ENCODE measurements at regions not wholly inside any gene's neighbourhood (a gene's known extent, or its start where the extent isn't known, plus 50 kb on each side); places are given as distances from the start of the nearest gene placed in this dataset.

DNA sequence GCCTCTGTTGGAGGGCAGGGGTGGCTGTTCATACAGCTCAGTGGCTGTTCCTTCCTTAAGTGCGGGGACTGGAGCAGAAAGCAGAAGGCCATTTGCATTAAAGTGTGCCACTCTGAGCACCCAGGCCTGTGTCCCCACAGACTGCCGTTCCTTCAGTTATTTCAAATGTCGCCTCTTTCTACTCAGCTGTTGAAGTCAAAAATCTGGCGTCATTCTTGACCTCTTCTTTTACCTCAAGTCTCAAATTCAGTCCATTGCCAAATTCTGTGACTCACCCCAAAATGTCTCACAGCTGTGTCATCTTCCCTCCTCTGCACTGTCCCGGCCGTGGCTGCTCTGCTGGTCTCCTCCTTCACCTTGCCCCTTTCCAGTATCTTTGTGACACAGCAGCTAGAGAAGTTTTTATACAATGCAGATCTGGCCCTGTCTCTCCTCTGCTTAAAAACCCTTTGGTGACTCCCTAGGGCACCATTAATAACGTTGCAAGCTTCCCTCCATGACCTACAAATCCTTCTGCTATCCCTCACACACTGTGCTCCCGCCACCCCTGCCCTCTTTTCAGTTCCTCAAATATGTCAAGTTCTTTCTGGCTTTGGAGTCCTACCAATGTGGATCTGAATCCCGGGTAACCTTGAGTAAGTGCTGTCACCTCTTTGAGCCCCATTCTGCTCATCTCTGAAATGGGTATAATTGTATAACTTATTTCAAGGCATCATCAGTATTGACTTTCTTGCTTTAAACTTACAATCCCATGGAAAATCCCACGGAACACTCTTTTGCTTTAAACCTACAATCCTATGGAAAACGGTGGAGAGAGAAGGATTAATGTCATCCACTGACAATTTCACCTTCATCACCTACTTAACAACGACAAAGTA, 98.3 kb upstream of the BOD1 start:
- H3K4me3 ChIP-seq, result no peak overlapping the region
- peaks cover 31 to 39% of the 10 kb centered on the region in 2 donors for H3K4me1 ChIP-seq (replicated peaks in 1 of 2)
- 7 to 92% (median 67%) methylated on average over 2 to 11 of the region's 12 CpGs for WGBS, 10 experiments
- in situ Hi-C loops (cut with MboI; ENCODE audit: low pct_unique_long_range_greater_than_20kb in 2 of 9, low sequenced_read_pairs in 9 of 9, unreplicated experiment in 9 of 9), result no loop called here
- no peak overlapping the region for H3K27ac ChIP-seq
- peak in 7 of 8 experiments; percentile 14 to 85 (median 56) for ATAC-seq (replicated peaks in 6 of 8)

DNA sequence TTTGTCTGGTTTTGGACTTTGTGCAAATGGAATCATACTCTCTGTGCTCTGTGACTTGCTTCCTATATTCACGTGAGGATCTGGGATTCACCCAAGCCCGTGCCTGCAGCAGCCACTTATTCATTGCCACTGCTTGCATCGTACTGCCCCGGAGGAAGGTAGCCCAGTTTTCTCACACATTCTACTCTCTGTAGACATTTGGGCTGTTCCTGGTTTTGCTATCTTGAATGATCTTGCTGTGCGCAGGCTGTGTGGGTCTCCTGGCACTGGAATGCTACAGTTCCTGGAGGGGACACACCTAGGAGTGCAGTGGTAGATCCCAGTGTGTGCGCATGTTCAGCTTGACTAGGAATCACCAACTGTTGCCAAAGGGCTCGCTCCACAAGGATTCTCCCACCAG, 99.2 kb upstream of the BOD1 start:
- Histone ChIP-seq H3K4me3 (no peak overlapping the region), H3K4me1 (replicated peaks in 1 of 2) (peaks cover 36 to 46% of the 10 kb centered on the region in 2 donors), H3K27ac (peak overlapping the region in 1 of 2 donors; percentile 31)
- in situ Hi-C loops (cut with MboI; ENCODE audit: low pct_unique_long_range_greater_than_20kb in 2 of 9, low sequenced_read_pairs in 9 of 9, unreplicated experiment in 9 of 9), result no loop called here
- 53 to 94% (median 85%) methylated on average over 2 to 7 of the region's 7 CpGs; no CpG with 5 or more reads in 3 of the 10 experiments for WGBS, 10 experiments
- peak in 3 of 8 experiments; percentile 25 to 69 (median 51) for ATAC-seq (replicated peaks in 6 of 8)

DNA sequence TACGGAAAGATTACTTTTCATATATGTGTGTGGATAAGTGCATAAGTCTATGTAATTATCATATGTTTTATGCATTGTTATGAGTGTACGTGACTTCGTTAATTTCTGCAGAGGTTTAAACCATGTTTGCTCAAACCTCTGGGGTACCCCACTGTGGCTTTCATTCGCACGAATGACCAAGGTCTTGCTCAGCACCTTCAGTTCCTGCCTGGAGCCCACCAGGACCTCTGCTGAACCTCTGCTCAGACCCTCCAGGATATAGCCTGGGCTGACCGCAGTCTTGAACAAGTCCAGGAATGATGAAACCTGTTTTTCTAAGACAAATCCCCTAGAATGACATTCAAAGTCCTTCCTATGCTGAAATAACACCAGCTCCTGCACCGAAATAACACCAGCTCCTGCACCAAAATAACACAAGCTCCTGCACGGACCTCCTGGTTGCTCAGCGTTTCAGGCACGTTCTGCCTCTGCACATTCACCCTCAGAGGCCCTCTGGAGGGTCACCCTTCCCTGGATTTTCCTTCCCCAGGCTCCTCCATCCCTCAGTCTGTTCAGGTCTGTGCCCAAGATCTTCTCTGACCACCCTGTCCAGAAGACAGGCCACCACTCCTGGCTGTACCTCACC, 99.7 kb upstream of the BOD1 start:
- peaks cover 42 to 51% of the 10 kb centered on the region in 2 donors for H3K4me1 ChIP-seq (replicated peaks in 1 of 2)
- no peak for ATAC-seq (replicated peaks in 6 of 8)
- no peak overlapping the region for H3K4me3 ChIP-seq
- WGBS, 10 experiments, result 67 to 98% (median 83%) methylated on average over 1 to 9 of the region's 10 CpGs; no CpG with 5 or more reads in 1 of the 10 experiments
- no peak overlapping the region for H3K27ac ChIP-seq
- in situ Hi-C loops (cut with MboI; ENCODE audit: low pct_unique_long_range_greater_than_20kb in 2 of 9, low sequenced_read_pairs in 9 of 9, unreplicated experiment in 9 of 9), result no loop called here

DNA sequence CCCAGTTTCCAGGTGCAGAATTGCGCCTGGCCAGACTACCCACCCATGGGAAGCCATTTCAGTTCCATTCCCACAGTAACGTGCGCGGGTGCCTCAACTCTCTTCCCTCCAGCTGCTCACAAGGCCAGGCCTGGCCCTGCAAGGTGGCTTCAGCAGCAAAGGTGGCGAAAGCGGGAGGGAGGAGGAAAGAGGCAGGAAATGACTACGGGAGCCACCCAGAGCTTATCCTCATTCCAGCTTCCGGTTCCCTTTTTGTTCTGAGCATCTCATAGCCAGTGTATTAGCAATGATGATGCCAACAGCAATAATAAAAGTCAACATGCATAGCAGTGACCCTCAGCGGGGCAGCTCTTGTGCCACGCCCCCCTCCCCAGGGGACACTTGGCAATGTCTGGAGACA, 101.5 kb upstream of the BOD1 start:
- in situ Hi-C loops (cut with MboI; ENCODE audit: low pct_unique_long_range_greater_than_20kb in 2 of 9, low sequenced_read_pairs in 9 of 9, unreplicated experiment in 9 of 9), result no loop called here
- H3K27ac ChIP-seq, result no peak overlapping the region
- no peak overlapping the region for H3K4me3 ChIP-seq
- 0 to 81% (median 70%) methylated on average over 1 to 4 of the region's 10 CpGs; no CpG with 5 or more reads in 4 of the 10 experiments for WGBS, 10 experiments
- ATAC-seq (replicated peaks in 6 of 8), result no peak
- H3K4me1 ChIP-seq (replicated peaks in 1 of 2), result peaks cover 45 to 57% of the 10 kb centered on the region in 2 donors

DNA sequence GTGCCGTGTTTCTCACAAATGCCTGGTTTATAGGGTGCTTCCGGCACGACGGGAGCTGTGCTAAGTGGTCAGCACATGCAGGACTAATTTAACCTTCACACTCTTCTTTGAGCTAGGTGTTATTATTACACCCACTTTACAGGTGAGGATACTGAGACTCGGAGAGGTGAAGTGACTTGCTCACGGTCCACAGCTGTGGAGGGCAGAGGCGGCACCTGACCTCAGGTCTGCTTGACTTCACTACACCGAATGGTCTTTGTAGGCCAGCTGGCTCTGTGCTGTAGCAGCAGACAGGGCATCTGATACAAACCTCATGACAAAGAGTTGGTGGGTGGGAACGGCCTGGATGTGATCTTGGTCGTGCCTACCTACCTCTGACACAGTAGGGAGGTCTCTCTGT, 102.0 kb upstream of the BOD1 start:
- Histone ChIP-seq H3K4me3 (no peak overlapping the region), H3K27ac (peak overlapping the region in 1 of 2 donors; percentile 77), H3K4me1 (replicated peaks in 1 of 2) (peaks cover 45 to 57% of the 10 kb centered on the region in 2 donors)
- in situ Hi-C loops (cut with MboI; ENCODE audit: low pct_unique_long_range_greater_than_20kb in 2 of 9, low sequenced_read_pairs in 9 of 9, unreplicated experiment in 9 of 9), result no loop called here
- WGBS, 10 experiments, result 60 to 100% (median 80%) methylated on average over 2 to 4 of the region's 10 CpGs; no CpG with 5 or more reads in 3 of the 10 experiments
- no peak for ATAC-seq (replicated peaks in 6 of 8)

DNA sequence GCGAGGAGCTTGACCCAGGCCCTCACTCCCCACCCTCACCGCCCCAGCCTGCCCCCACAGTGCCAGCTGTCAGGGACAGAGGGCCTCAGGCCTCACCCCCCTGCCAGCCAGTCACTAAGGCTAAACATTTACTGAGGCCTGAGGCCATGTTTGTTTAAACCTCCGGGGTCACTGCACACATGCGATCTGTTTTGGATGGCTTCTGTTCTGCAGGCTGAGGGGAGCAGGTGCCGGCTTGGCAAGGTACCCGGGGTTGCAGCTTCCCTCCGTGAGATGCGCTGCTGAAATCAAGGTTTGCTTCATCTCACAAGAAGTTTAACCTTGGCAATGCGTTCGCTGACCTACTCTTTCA, 103.3 kb upstream of the BOD1 start:
- 20 to 95% (median 63%) methylated on average over 2 to 7 of the region's 10 CpGs; no CpG with 5 or more reads in 6 of the 10 experiments for WGBS, 10 experiments
- Histone ChIP-seq H3K27ac (peak overlapping the region; percentile 77), H3K4me3 (no peak overlapping the region), H3K4me1 (replicated peaks in 1 of 2) (peaks cover 37 to 49% of the 10 kb centered on the region in 2 donors)
- ATAC-seq (replicated peaks in 6 of 8), result peak in 1 of 8 experiments; percentile 16
- in situ Hi-C loops (cut with MboI; ENCODE audit: low pct_unique_long_range_greater_than_20kb in 2 of 9, low sequenced_read_pairs in 9 of 9, unreplicated experiment in 9 of 9), result no loop called here

DNA sequence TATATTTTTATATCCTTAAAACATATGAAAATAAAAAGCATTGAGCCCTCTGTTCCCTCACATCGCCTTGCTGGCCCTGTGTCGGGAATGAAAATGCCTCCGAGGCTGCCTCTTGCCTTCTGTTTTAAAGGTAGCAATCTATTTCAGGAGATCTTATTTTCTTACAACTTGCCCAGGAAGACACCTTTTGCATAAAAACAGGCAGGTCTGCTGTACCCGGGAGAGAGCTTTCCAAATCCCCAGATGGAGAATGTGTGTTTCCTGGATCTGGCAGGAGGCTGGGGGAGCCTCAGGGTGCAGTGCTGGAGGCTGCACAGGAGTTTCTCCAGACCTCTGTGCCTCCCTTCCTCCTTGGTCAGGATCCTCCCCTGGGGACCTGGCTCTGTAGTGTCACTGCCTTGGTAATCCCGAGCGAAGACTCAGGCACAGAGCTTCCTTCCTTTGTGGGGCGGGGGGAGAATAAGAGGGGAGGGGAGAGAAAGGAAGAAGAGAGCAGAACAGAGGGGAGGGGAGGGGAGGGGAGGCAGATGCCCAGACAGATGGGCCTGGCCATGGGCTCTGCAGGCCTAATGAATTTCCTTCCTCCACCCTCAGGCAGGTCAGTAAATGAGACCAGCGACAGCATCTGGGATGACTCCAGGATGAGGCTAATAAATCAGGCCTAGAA, 104.0 kb upstream of the BOD1 start:
- in situ Hi-C loops (cut with MboI; ENCODE audit: low pct_unique_long_range_greater_than_20kb in 2 of 9, low sequenced_read_pairs in 9 of 9, unreplicated experiment in 9 of 9), result no loop called here
- 0 to 88% (median 63%) methylated on average over 1 to 5 of the region's 8 CpGs; no CpG with 5 or more reads in 2 of the 10 experiments for WGBS, 10 experiments
- Histone ChIP-seq H3K27ac (peak overlapping the region; percentile 73 to 83), H3K4me1 (replicated peaks in 1 of 2) (peaks cover 33 to 43% of the 10 kb centered on the region in 2 donors), H3K4me3 (no peak overlapping the region)
- ATAC-seq (replicated peaks in 6 of 8), result peak in 5 of 8 experiments; percentile 91 to 96 (median 94)

DNA sequence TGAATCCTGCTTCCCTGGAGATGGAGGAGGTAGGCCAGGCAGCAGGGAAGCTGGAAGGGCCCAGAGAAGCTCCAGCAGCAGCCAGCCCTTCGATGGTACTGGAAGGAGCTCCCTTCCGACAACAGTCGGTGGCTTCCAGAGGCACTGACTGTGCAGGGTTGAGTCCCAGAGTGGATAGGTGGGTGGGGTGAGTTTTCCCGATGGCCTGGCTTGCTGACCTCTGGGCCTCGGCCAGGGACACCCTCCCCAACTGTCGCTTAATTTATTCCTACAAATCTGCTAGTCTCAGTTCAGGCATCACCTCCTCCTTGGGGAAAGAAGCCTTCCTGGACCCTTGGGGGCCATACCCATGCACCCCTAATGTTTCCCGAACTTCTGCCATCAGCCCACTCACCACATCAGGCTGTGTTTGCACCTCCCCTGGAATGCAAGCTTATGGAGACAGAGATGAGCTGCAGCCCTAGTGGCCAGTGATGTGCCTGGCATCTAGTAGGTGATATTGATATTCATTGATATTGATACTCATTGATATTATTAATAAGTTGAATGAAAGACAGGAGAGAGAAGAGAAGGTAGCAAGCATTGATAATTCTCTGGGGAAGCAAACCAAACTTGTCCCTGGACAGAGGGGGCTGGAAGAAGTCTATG, 104.6 kb upstream of the BOD1 start:
- WGBS, 10 experiments, result 40 to 58% (median 50%) methylated on average over 1 to 7 of the region's 7 CpGs; no CpG with 5 or more reads in 7 of the 10 experiments
- peak in 3 of 8 experiments; percentile 5 to 86 (median 55) for ATAC-seq (replicated peaks in 6 of 8)
- Histone ChIP-seq H3K4me1 (replicated peaks in 1 of 2) (peaks cover 30 to 36% of the 10 kb centered on the region in 2 donors), H3K27ac (peak overlapping the region; percentile 73 to 83), H3K4me3 (no peak overlapping the region)
- in situ Hi-C loops (cut with MboI; ENCODE audit: low pct_unique_long_range_greater_than_20kb in 2 of 9, low sequenced_read_pairs in 9 of 9, unreplicated experiment in 9 of 9), result no loop called here

DNA sequence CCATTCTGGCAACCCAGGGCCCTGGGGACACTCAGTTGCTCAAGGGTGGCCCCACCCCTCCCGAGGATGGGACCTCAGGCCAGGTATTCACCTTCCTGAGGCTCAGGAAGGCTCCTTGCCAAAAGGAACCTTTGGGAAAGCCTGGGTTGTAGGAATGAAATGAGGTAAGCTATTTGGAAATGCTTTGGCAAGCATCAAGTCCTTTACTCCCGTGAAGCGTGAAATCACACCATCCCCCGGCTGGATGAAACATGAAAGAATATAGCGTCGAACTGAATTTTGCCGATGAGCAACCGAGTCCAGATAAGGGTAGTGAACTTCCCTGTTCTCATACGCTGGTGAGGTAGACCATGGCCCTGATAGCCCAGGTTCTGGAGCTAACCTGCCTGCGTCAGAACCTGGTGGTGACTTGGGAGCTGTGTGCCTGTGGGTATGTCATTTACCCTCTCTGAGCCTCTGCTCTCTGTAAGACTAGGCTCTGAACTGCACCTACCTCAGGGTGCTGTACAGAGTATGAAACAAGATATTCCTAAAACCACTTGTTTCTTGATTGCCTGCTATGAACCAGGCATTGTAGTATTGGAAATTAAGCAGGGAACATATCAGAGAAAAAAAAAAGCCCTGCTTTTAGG, 105.3 kb upstream of the BOD1 start:
- Histone ChIP-seq H3K27ac (peak overlapping the region; percentile 73 to 83), H3K4me3 (no peak overlapping the region), H3K4me1 (replicated peaks in 1 of 2) (peaks cover 30 to 32% of the 10 kb centered on the region in 2 donors)
- in situ Hi-C loops (cut with MboI; ENCODE audit: low pct_unique_long_range_greater_than_20kb in 2 of 9, low sequenced_read_pairs in 9 of 9, unreplicated experiment in 9 of 9), result no loop called here
- no peak for ATAC-seq (replicated peaks in 6 of 8)
- WGBS, 10 experiments, result 62 to 100% (median 95%) methylated on average over 2 to 10 of the region's 10 CpGs; no CpG with 5 or more reads in 3 of the 10 experiments

DNA sequence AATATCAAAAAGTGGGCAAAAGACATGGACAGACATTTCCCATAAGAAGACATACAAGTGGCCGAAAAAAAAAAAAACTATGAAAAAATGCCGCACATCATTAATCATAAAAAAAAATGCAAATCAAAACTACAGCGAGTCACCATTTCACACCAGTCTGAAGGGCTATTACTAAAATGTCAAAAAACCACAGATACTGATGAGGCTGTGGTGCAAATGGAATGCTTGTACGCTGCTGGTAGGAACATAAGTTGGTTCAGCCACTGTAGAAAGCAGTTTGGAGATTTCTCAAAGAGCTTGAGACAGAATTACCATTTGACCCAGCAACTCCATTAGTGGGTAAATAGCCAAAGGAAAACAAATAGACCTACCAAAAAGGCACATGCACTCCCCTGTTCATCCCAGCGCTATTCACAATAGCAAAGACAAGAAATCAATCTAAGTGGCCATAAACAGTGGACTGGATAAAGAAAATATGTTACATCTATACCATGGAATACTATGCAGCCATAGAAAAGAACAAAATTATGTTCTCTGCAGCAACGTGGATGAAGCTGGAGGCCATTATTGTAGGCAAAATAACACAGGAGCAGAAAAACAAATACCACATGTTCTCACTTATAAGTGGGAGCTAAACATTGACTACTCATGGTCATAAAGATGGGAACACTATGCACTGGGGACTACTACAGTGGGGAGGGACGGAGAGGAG, 110.6 kb upstream of the BOD1 start:
- Histone ChIP-seq H3K4me1 (replicated peaks in 1 of 2) (peaks cover 0 to 9% of the 10 kb centered on the region in 2 donors), H3K27ac (no peak overlapping the region), H3K4me3 (no peak overlapping the region)
- in situ Hi-C loops (cut with MboI; ENCODE audit: low pct_unique_long_range_greater_than_20kb in 2 of 9, low sequenced_read_pairs in 9 of 9, unreplicated experiment in 9 of 9), result no loop called here
- WGBS, 10 experiments, result 40 to 92% (median 83%) methylated on average over 3 to 7 of the region's 7 CpGs
- no peak for ATAC-seq (replicated peaks in 6 of 8)

DNA sequence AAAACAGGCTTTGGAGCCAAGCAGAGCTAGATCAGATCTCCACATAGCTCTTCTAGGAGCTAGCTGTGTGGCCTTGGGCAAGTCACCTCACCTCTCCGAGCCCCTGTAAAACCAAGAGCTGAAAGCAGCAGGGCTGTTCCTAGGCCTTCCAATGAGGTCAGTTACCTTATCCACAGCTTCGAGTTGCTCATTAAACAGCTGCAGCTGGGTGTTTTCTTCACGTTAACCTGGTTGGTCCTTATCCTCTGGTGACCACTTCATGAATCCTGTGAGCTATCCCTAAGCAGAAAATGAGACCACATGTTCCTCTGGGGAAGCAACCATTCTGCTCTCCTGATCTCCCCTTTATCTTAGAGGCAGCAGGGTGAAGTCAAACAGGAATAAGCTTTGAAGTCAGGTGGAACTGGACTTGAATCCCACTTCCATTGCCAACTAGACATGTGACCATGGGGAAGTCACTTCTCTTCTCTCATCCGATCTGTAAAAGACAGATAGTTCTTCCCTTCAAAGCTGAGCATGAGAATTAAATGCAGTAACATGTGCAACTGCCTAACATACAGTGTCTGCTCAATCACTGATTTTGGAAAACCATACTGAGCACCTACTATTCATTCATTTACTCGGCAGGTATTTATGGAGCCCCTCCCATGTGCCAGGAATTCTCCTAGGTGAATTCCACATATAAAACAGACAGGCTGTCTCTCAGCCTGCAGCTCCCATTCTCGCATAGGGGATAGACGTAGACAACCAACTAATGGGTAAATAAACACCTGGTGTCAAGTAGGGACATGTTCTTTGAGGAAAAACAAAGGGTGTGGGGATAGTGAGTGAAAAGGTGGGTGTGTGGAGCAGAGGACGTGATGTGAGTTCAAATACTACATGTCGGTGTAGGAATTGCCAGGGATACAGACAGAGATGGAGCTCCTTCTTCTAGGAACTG, 111.7 kb upstream of the BOD1 start:
- peaks cover 3 to 9% of the 10 kb centered on the region in 2 donors for H3K4me1 ChIP-seq (replicated peaks in 1 of 2)
- no peak for ATAC-seq (replicated peaks in 6 of 8)
- WGBS, 10 experiments, result 28 to 95% (median 80%) methylated on average over 1 to 8 of the region's 9 CpGs
- H3K4me3 ChIP-seq, result no peak overlapping the region
- in situ Hi-C loops (cut with MboI; ENCODE audit: low pct_unique_long_range_greater_than_20kb in 2 of 9, low sequenced_read_pairs in 9 of 9, unreplicated experiment in 9 of 9), result no loop called here
- no peak overlapping the region for H3K27ac ChIP-seq
